ENCODE measurements at regions not wholly inside any gene's neighbourhood (a gene's known extent, or its start where the extent isn't known, plus 50 kb on each side); places are given as distances from the start of the nearest gene placed in this dataset.

DNA sequence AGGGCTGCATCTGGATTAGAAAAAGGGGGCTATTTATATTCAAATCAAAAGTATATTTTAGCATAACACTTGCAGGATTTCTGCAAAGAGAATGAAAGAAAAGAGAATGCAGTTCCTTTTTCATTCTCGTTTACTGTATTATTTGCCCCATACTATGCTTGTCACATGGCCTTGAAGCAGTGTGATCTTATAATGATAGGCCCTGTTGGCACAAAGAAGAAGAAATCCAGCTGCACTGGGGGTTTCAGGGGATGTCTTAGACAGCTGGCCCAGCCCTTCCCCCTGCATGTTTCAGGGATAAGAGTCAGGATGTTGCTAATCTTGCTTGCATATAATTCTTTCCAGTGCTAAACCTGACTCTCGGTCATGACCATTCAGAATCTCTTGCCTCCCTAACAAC lies 369.5 kb downstream of the SEC16B start:
- no peak overlapping the region for H3K4me3 ChIP-seq (replicated peaks; ENCODE audit: low read depth, low read length)
- TF ChIP-seq, protein P1, sequence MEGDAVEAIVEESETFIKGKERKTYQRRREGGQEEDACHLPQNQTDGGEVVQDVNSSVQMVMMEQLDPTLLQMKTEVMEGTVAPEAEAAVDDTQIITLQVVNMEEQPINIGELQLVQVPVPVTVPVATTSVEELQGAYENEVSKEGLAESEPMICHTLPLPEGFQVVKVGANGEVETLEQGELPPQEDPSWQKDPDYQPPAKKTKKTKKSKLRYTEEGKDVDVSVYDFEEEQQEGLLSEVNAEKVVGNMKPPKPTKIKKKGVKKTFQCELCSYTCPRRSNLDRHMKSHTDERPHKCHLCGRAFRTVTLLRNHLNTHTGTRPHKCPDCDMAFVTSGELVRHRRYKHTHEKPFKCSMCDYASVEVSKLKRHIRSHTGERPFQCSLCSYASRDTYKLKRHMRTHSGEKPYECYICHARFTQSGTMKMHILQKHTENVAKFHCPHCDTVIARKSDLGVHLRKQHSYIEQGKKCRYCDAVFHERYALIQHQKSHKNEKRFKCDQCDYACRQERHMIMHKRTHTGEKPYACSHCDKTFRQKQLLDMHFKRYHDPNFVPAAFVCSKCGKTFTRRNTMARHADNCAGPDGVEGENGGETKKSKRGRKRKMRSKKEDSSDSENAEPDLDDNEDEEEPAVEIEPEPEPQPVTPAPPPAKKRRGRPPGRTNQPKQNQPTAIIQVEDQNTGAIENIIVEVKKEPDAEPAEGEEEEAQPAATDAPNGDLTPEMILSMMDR (IDR thresholded peaks at IDR 0.05; ENCODE audit: low read depth, low read length, missing control alignments), result no peak
- no peak for DNase-seq (ENCODE audit: extremely low read depth, low read depth)

DNA sequence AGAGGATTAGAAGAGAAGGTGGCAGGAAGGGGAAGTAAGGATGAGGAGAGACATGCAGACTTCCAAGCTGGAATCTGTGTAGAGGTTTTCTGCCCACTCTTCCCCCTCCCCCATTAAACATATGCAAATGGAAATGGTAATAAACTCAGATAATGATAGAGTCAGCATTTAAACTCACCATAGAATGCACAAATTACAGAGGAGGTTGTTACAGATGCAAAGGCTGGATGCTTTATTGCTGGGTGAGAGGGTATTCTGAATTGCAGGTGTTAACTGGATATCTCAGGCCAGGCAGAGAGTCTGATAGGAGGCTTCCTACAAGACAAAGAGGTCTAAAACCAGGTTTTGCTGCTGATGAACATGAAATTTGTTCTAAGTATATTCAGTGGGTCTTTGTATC lies 372.5 kb downstream of the SEC16B start:
- DNase-seq (ENCODE audit: extremely low read depth, low read depth), result no peak
- H3K4me3 ChIP-seq (replicated peaks; ENCODE audit: low read depth, low read length), result no peak overlapping the region
- TF ChIP-seq, protein P1 (IDR thresholded peaks at IDR 0.05; ENCODE audit: low read depth, low read length, missing control alignments), result no peak

DNA sequence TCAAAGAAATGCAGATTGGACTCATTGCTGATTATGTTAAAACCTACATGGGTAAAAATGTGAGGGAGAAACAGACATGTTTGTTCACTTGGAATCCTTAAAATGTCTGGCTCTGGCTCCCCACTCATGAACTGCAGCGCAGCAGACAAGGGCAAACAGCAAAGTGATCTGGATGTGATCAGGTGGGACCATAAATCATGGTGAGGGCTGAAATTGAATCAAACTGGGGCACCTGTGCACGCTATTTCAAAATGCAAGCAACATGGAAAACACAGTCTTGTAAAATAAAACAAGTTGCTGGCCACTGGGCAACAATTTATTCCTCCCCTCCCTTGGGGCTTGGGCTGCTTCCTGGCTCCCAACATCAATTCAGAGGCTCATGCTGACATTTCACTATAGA lies 373.4 kb downstream of the SEC16B start:
- TF ChIP-seq, protein P1 (IDR thresholded peaks at IDR 0.05; ENCODE audit: low read depth, low read length, missing control alignments), result no peak
- no peak overlapping the region for H3K4me3 ChIP-seq (replicated peaks; ENCODE audit: low read depth, low read length)
- no peak for DNase-seq (ENCODE audit: extremely low read depth, low read depth)

DNA sequence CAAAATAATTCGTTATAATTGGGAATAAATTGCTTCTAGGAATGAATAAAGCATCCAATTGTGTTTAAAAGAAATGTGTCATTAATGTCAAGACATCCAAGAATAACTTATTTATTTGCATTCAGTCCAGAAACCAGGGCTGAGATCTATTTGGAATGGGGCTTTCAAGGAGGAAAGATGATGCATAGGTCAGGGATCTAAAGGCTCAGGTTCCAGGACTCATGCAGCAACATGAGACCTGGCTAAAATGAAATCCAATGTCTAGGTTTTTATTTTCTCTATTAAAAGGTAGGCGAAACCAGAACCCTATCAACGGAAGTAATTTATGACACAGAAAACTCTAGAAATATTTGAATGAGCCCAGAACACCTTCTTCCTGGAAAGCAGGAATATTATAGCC lies 376.8 kb downstream of the SEC16B start:
- TF ChIP-seq, protein P1 (IDR thresholded peaks at IDR 0.05; ENCODE audit: low read depth, low read length, missing control alignments), result no peak
- H3K4me3 ChIP-seq (replicated peaks; ENCODE audit: low read depth, low read length), result no peak overlapping the region
- DNase-seq (ENCODE audit: extremely low read depth, low read depth), result no peak

DNA sequence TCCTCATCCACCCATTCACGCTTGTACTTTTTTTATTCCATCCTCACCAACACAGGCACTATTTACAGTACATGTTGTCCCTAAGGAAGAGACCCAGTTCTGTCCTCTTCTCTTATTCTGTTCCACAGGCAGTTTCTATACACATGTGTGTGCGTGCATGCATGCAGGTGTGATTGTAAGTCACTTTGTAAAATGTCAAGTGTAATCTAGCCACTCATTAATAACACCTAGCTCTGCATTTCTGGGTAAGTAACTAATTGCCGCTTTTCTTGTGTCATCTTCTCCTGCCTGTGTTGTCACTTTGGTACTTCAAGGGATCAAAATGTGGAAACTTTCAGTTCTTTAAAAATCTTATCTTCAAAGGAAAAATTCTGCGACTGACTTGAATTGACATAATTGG lies 377.2 kb downstream of the SEC16B start:
- DNase-seq (ENCODE audit: extremely low read depth, low read depth), result no peak
- H3K4me3 ChIP-seq (replicated peaks; ENCODE audit: low read depth, low read length), result no peak overlapping the region
- TF ChIP-seq, protein P1 (IDR thresholded peaks at IDR 0.05; ENCODE audit: low read depth, low read length, missing control alignments), result no peak

DNA sequence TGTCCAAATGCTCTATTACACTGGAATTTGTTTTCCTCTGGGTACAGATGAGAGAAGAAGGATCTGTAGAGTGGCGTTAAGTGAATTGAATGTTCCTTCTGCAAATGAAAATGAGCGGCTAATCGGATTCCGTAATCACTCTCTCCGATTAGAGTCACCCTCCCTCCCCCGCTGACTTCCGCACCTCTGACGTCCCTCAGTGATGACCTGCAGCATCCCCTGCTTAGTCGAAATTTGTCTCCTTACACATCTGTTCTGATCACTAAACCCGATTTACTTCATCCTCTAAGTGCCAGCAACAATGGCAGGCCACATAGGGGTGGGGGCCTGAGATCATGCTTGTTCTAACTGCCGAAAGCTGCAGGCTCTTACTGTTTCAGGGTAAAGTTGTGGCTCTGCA lies 378.7 kb downstream of the SEC16B start:
- TF ChIP-seq, protein P1 (IDR thresholded peaks at IDR 0.05; ENCODE audit: low read depth, low read length, missing control alignments), result no peak
- DNase-seq (ENCODE audit: extremely low read depth, low read depth), result no peak
- no peak overlapping the region for H3K4me3 ChIP-seq (replicated peaks; ENCODE audit: low read depth, low read length)

DNA sequence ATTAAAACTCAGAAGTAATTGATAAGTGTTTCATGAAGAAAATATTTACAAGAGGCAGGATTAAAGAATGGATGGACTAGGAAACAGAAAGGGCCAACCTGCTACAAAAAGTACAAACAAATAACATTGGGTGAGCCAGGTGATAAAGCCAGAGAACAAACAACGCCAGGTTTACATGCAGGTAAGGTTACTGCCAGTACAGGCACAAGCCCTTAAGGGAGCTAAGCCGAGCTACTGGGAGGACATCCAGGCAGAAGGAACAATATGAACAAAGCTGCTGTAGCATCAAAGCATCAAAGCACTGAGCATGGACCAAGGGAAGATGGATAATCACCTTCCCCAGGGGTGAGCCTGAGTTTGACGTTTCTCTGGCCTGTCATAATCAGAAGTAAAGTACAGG lies 380.7 kb downstream of the SEC16B start:
- H3K4me3 ChIP-seq (replicated peaks; ENCODE audit: low read depth, low read length), result no peak overlapping the region
- TF ChIP-seq, protein P1 (IDR thresholded peaks at IDR 0.05; ENCODE audit: low read depth, low read length, missing control alignments), result no peak
- DNase-seq (ENCODE audit: extremely low read depth, low read depth), result no peak
